ENCODE measurements at regions not wholly inside any gene's neighbourhood (a gene's known extent, or its start where the extent isn't known, plus 50 kb on each side); places are given as distances from the start of the nearest gene placed in this dataset.

DNA sequence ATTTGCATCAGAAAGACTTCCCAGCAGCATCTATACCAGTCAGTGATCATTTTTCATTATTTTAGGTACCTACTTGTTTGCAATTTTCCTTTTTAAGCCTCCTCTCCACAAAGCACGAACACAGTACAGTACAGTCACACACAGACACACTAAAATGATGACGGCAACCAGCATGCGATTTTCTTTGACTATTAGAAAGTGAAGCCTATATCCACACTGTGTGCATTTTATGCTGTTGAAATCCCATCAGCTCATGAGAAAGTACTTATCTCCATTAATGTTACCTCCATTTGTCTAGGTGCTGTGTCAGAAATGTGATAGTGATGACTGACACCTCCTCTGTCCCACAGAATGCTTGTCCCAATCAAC, 294.7 kb upstream of the MEIS2 start:
- TF ChIP-seq, protein P1, sequence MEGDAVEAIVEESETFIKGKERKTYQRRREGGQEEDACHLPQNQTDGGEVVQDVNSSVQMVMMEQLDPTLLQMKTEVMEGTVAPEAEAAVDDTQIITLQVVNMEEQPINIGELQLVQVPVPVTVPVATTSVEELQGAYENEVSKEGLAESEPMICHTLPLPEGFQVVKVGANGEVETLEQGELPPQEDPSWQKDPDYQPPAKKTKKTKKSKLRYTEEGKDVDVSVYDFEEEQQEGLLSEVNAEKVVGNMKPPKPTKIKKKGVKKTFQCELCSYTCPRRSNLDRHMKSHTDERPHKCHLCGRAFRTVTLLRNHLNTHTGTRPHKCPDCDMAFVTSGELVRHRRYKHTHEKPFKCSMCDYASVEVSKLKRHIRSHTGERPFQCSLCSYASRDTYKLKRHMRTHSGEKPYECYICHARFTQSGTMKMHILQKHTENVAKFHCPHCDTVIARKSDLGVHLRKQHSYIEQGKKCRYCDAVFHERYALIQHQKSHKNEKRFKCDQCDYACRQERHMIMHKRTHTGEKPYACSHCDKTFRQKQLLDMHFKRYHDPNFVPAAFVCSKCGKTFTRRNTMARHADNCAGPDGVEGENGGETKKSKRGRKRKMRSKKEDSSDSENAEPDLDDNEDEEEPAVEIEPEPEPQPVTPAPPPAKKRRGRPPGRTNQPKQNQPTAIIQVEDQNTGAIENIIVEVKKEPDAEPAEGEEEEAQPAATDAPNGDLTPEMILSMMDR (IDR thresholded peaks at IDR 0.05) = no peak
- TF ChIP-seq POLR2A (IDR thresholded peaks at IDR 0.05) = no peak
